HEK293 (cell line): ENCODE measurements at regions not wholly inside any gene's neighbourhood (a gene's known extent, or its start where the extent isn't known, plus 50 kb on each side); places are given as distances from the start of the nearest gene placed in this dataset.

ENCODE experiments used
- CTCF ChIA-PET: fragments of 350-600 bp; formaldehyde crosslinking; extraction: SDS; loops from one replicate; lab custom pipeline; 2021; ENCODE audit warnings: antibody characterized with exemption; lab: Yijun Ruan, JAX
- POLR2A ChIA-PET: fragments of 300-600 bp; formaldehyde crosslinking; extraction: SDS; loops from one replicate; lab custom pipeline; 2020; ENCODE audit warnings: antibody characterized with exemption, inconsistent platforms; lab: Yijun Ruan, JAX
- H3K27ac ChIP-seq: fragments of 200-500 bp; sonication (Bioruptor generic); 2 replicates; pipeline ENCODE4 v1.5.1; 2014; ENCODE audit warnings: low read depth, low read length, control low read depth, inconsistent platforms; ENCODE audit errors: extremely low read depth
- H3K36me3 ChIP-seq, 2 experiments: fragments of 200-500 bp in 1 of 2; sonication (Bioruptor generic) in 1 of 2; 1 replicate in 1 of 2; 2 replicates in 1 of 2; pipeline ENCODE4 v1.5.1; 2014 to 2017; ENCODE audit warnings: inconsistent platforms in 2 of 2, low read length in 2 of 2; ENCODE audit not compliant: control insufficient read depth in 2 of 2, insufficient read depth in 1 of 2
- H3K4me1 ChIP-seq: fragments of 200-500 bp; sonication (Bioruptor generic); 2 replicates; pipeline ENCODE4 v1.5.1; 2014; ENCODE audit warnings: mild to moderate bottlenecking, low read length, inconsistent platforms; ENCODE audit not compliant: control insufficient read depth, insufficient read depth
- H3K4me3 ChIP-seq: 2 replicates; pipeline ENCODE4 v1.5.1; 2011; ENCODE audit warnings: low read depth, mild to moderate bottlenecking, control low read depth, low read length, moderate library complexity
- H3K9me3 ChIP-seq: fragments of 200-500 bp; sonication (Bioruptor generic); 2 replicates; pipeline ENCODE4 v1.5.1; 2014; ENCODE audit warnings: low read depth, low read length, inconsistent platforms; ENCODE audit not compliant: control insufficient read depth, insufficient read depth
- AEBP2 ChIP-seq: fragments of 450-650 bp; formaldehyde crosslinking; IDR thresholded peaks from 2 replicates; pipeline ENCODE4 v1.5.1; 2016; ENCODE audit warnings: missing biosample characterization, missing genetic modification characterization, borderline replicate concordance
- CTCF ChIP-seq: fragments of 450-650 bp; formaldehyde crosslinking; IDR thresholded peaks from 2 replicates; pipeline ENCODE4 v1.5.1; 2016; ENCODE audit warnings: missing biosample characterization, missing genetic modification characterization
- GLI2 ChIP-seq: fragments of 450-650 bp; formaldehyde crosslinking; IDR thresholded peaks from 2 replicates; pipeline ENCODE4; 2017; ENCODE audit warnings: missing biosample characterization, missing genetic modification characterization, low read depth, borderline replicate concordance
- GLI4 ChIP-seq: fragments of 450-650 bp; formaldehyde crosslinking; IDR thresholded peaks from 2 replicates; pipeline ENCODE4 v1.5.1; 2016; ENCODE audit warnings: missing biosample characterization, missing genetic modification characterization
- GLIS2 ChIP-seq: fragments of 450-650 bp; formaldehyde crosslinking; IDR thresholded peaks from 2 replicates; pipeline ENCODE4 v1.5.1; 2016; ENCODE audit warnings: missing biosample characterization, missing genetic modification characterization
- KLF10 ChIP-seq: fragments of 450-650 bp; IDR thresholded peaks from 2 replicates; pipeline ENCODE4 v1.5.1; 2018; ENCODE audit warnings: missing biosample characterization, mild to moderate bottlenecking, missing genetic modification characterization
- RBAK ChIP-seq: fragments of 450-650 bp; formaldehyde crosslinking; IDR thresholded peaks from 2 replicates; pipeline ENCODE4 v1.5.1; 2016; ENCODE audit warnings: missing biosample characterization, missing genetic modification characterization
- TCF7L2 ChIP-seq: IDR thresholded peaks from 2 replicates; pipeline ENCODE4 v1.6.1; 2011; ENCODE audit warnings: low read depth, mild to moderate bottlenecking, inconsistent platforms, low read length, moderate library complexity, borderline replicate concordance
- TRIM28 ChIP-seq: IDR thresholded peaks from 2 replicates; pipeline ENCODE4 v1.6.1; 2011; ENCODE audit warnings: low read length, control low read depth, borderline replicate concordance
- ZBTB17 ChIP-seq: fragments of 450-650 bp; formaldehyde crosslinking; IDR thresholded peaks from 2 replicates; pipeline ENCODE4 v1.5.1; 2016; ENCODE audit warnings: missing biosample characterization, missing genetic modification characterization
- ZBTB49 ChIP-seq: fragments of 450-650 bp; formaldehyde crosslinking; IDR thresholded peaks from 2 replicates; pipeline ENCODE4 v1.5.1; 2016; ENCODE audit warnings: missing biosample characterization, missing genetic modification characterization, low read depth
- ZFHX2 ChIP-seq: fragments of 450-650 bp; formaldehyde crosslinking; conservative IDR thresholded peaks from 2 replicates; pipeline ENCODE4 v1.5.1; 2016; ENCODE audit warnings: missing biosample characterization, missing genetic modification characterization
- ZNF223 ChIP-seq: fragments of 450-650 bp; formaldehyde crosslinking; IDR thresholded peaks from 2 replicates; pipeline ENCODE4 v1.5.1; 2016; ENCODE audit warnings: missing biosample characterization, missing genetic modification characterization
- ZNF23 ChIP-seq: fragments of 450-650 bp; formaldehyde crosslinking; IDR thresholded peaks from 2 replicates; pipeline ENCODE4 v1.5.1; 2016; ENCODE audit warnings: missing biosample characterization, missing genetic modification characterization, borderline replicate concordance
- ZNF280C ChIP-seq: fragments of 450-650 bp; formaldehyde crosslinking; IDR thresholded peaks from 2 replicates; pipeline ENCODE4 v1.5.1; 2016; ENCODE audit warnings: missing biosample characterization, missing genetic modification characterization
- ZNF433 ChIP-seq: fragments of 450-650 bp; formaldehyde crosslinking; IDR thresholded peaks from 2 replicates; pipeline ENCODE4 v1.5.1; 2016; ENCODE audit warnings: missing biosample characterization, missing genetic modification characterization, low read depth
- ZNF580 ChIP-seq: fragments of 450-650 bp; formaldehyde crosslinking; IDR thresholded peaks from 2 replicates; pipeline ENCODE4 v1.5.1; 2016; ENCODE audit warnings: missing biosample characterization, missing genetic modification characterization
- ZNF654 ChIP-seq: fragments of 450-650 bp; formaldehyde crosslinking; IDR thresholded peaks from 2 replicates; pipeline ENCODE4 v1.5.1; 2016; ENCODE audit warnings: low read depth, missing biosample characterization, missing genetic modification characterization
- ZNF664 ChIP-seq: fragments of 450-650 bp; formaldehyde crosslinking; IDR thresholded peaks from 2 replicates; pipeline ENCODE4 v1.5.1; 2016; ENCODE audit warnings: missing biosample characterization, missing genetic modification characterization
- ZNF707 ChIP-seq: fragments of 450-650 bp; formaldehyde crosslinking; IDR thresholded peaks from 2 replicates; pipeline ENCODE4 v1.5.1; 2016; ENCODE audit warnings: missing biosample characterization, missing genetic modification characterization
- ZSCAN23 ChIP-seq: fragments of 450-650 bp; formaldehyde crosslinking; IDR thresholded peaks from 2 replicates; pipeline ENCODE4 v1.5.1; 2016; ENCODE audit warnings: missing biosample characterization, missing genetic modification characterization
- ZSCAN30 ChIP-seq: fragments of 450-650 bp; IDR thresholded peaks from 2 replicates; pipeline ENCODE4 v1.5.1; 2018; ENCODE audit warnings: missing biosample characterization, mild to moderate bottlenecking, missing genetic modification characterization, moderate library complexity

- CTCF ChIA-PET = interaction anchor here (0.5 to 4.2 kb wide), 47 partner anchors 9 to 1903 kb away, joined by 3 to 33 read pairs (median 3); no protein-coding TSS in a partner anchor
- TF ChIP-seq ZNF654 (tag by site-specific recombination) (peak; percentile 98), KLF10 (tag by site-specific recombination) (no peak), CTCF (tag by site-specific recombination) (peak; percentile 47), GLI4 (tag by site-specific recombination) (no peak), TRIM28 (0 out of 2 replicates have a peak, but pooled peaks have one; percentile 65)
- H3K36me3 ChIP-seq = no peaks in the 10 kb centered on the region
- POLR2A ChIA-PET = no interaction called here
- no peaks in the 10 kb centered on the region for H3K9me3 ChIP-seq
- no peak overlapping the region for H3K27ac ChIP-seq
- no peak overlapping the region for H3K4me3 ChIP-seq
- H3K4me1 ChIP-seq = no peaks in the 10 kb centered on the region
Observed at GRCh38 chr6:91081452-91082067, 494.7 kb upstream of the MAP3K7 start.

GRCh38 chr6:91080871-91081270 lies 494.0 kb upstream of the MAP3K7 start:
- Histone ChIP-seq H3K4me3 (no peak overlapping the region), H3K9me3 (no peaks in the 10 kb centered on the region)
- CTCF ChIA-PET = interaction anchor here (0.6 to 4.2 kb wide), 43 partner anchors 9 to 1566 kb away, joined by 3 to 33 read pairs (median 3); no protein-coding TSS in a partner anchor
- TF ChIP-seq ZNF280C (tag by site-specific recombination) (no peak), ZBTB49 (no peak), GLI2 (no peak), ZSCAN23 (no peak), ZNF433 (tag by site-specific recombination) (no peak), ZNF23 (tag by site-specific recombination) (no peak), ZNF223 (no peak), TCF7L2 (no peak), ZNF580 (tag by site-specific recombination) (no peak), ZNF664 (tag by site-specific recombination) (no peak)
- TF ChIP-seq, all 188 proteins: peak for 0
- Histone ChIP-seq H3K4me1 (no peaks in the 10 kb centered on the region), H3K36me3 (no peaks in the 10 kb centered on the region), H3K27ac (no peak overlapping the region)
- POLR2A ChIA-PET = no interaction called here

- CTCF ChIA-PET = interaction anchor here (0.6 to 4.2 kb wide), 11 partner anchors 8 to 1558 kb away, joined by 3 to 33 read pairs (median 3); no protein-coding TSS in a partner anchor
- H3K9me3 ChIP-seq = no peaks in the 10 kb centered on the region
- H3K4me1 ChIP-seq = peaks cover 3% of the 10 kb centered on the region; the same call in 1 of the 2 replicates
- TF ChIP-seq RBAK (tag by site-specific recombination) (no peak), ZSCAN30 (tag by site-specific recombination) (no peak), GLIS2 (tag by site-specific recombination) (no peak), ZFHX2 (no peak), AEBP2 (tag by site-specific recombination) (no peak), ZNF707 (tag by site-specific recombination) (no peak), ZBTB17 (no peak)
- no peak overlapping the region for H3K4me3 ChIP-seq
- H3K36me3 ChIP-seq = no peaks in the 10 kb centered on the region
- no peak overlapping the region for H3K27ac ChIP-seq
- POLR2A ChIA-PET = no interaction called here
Observed at GRCh38 chr6:91079969-91080368, 493.1 kb upstream of the MAP3K7 start.
